PC-9 (cell line): ENCODE measurements at regions not wholly inside any gene's neighbourhood (a gene's known extent, or its start where the extent isn't known, plus 50 kb on each side); places are given as distances from the start of the nearest gene placed in this dataset.
A peak's percentile ranks its signal among the peaks of the same experiment; 100 is the strongest.

ENCODE experiments used
- BruUV-seq: library from RNA; stranded (reverse); fragments of 400-500 nt; replicated peaks from 2 replicates; lab custom pipeline; 2021; lab: Mats Ljungman, UMichigan
- CTCF ChIA-PET: fragments of 300-600 bp; sonication (Branson Sonifier 250); formaldehyde crosslinking; loops from one replicate; lab custom pipeline; 2022; ENCODE audit warnings: antibody characterized with exemption; lab: Charles Lee
- POLR2A ChIA-PET: fragments of 300-600 bp; sonication (Branson Sonifier 250); formaldehyde crosslinking; loops from one replicate; lab custom pipeline; 2022; ENCODE audit warnings: antibody characterized with exemption; ENCODE audit not compliant: unreplicated experiment; lab: Charles Lee
- DNase-seq, 2 experiments: peaks; one replicate each; pipeline versions ENCODE4 v3.0.0 to v3.0.0-alpha.2; 2015 to 2022; ENCODE audit warnings: mixed read lengths in 1 of 2
- H2AFZ ChIP-seq: fragments of 200-600 bp; sonication (generic); 2 replicates; pipeline ENCODE4 v1.8.1; 2017; ENCODE audit warnings: antibody characterized with exemption
- H3F3A ChIP-seq: fragments of 200-600 bp; sonication (generic); 2 replicates; pipeline ENCODE4 v1.8.1; 2017; ENCODE audit warnings: antibody characterized with exemption, mild to moderate bottlenecking, low read depth; ENCODE audit not compliant: insufficient read depth
- H3K27ac ChIP-seq: fragments of 200-600 bp; sonication (generic); 2 replicates; pipeline ENCODE4 v1.6.1; 2016; ENCODE audit warnings: mixed run types
- H3K27me3 ChIP-seq: fragments of 200-600 bp; sonication (generic); 2 replicates; pipeline ENCODE4 v1.6.1; 2016; ENCODE audit warnings: low read depth, mixed run types; ENCODE audit not compliant: insufficient read depth
- H3K36me3 ChIP-seq: fragments of 200-600 bp; sonication (generic); 2 replicates; pipeline ENCODE4 v1.6.1; 2016; ENCODE audit warnings: low read depth, mixed run types
- H3K4me1 ChIP-seq: fragments of 200-600 bp; sonication (generic); replicated peaks from 2 replicates; pipeline ENCODE4 v1.6.1; 2016; ENCODE audit warnings: mixed run types; ENCODE audit not compliant: insufficient read depth
- H3K4me2 ChIP-seq: fragments of 200-600 bp; sonication (generic); 2 replicates; pipeline ENCODE4 v1.6.1; 2017; ENCODE audit warnings: mixed run types
- H3K4me3 ChIP-seq: fragments of 200-600 bp; sonication (generic); 2 replicates; pipeline ENCODE4 v1.6.1; 2016; ENCODE audit warnings: mixed run types
- H3K79me2 ChIP-seq: fragments of 200-600 bp; sonication (generic); 2 replicates; pipeline ENCODE4 v1.6.1; 2017; ENCODE audit warnings: low read depth, mixed run types
- H3K9me2 ChIP-seq: fragments of 200-600 bp; sonication (generic); 2 replicates; pipeline ENCODE4 v1.8.1; 2017; ENCODE audit warnings: mild to moderate bottlenecking; ENCODE audit not compliant: insufficient read depth
- H3K9me3 ChIP-seq: fragments of 200-600 bp; sonication (generic); 2 replicates; pipeline ENCODE4 v1.8.1; 2016; ENCODE audit warnings: low read depth; ENCODE audit not compliant: insufficient read depth
- H4K20me1 ChIP-seq: fragments of 200-600 bp; sonication (generic); 2 replicates; pipeline ENCODE4 v1.8.1; 2017; ENCODE audit not compliant: insufficient read depth
- EZH2 ChIP-seq: fragments of 200-600 bp; sonication (generic); IDR thresholded peaks from 2 replicates; pipeline ENCODE4 v1.8.0; 2017; ENCODE audit warnings: antibody characterized with exemption, low read depth
- intact Hi-C: fragments of 100-400 bp; cut with micrococcal nuclease; formaldehyde crosslinking; loops from one replicate; pipeline ENCODE4 v1.10.0; 2022; ENCODE audit not compliant: unreplicated experiment
- TF ChIP-seq, protein P1 (sequence below): fragments of 200-600 bp; sonication (generic); conservative IDR thresholded peaks from 2 replicates; pipeline ENCODE4 v1.6.1; 2017; ENCODE audit warnings: mixed run types, antibody characterized with exemption, mild to moderate bottlenecking, moderate library complexity

DNA sequence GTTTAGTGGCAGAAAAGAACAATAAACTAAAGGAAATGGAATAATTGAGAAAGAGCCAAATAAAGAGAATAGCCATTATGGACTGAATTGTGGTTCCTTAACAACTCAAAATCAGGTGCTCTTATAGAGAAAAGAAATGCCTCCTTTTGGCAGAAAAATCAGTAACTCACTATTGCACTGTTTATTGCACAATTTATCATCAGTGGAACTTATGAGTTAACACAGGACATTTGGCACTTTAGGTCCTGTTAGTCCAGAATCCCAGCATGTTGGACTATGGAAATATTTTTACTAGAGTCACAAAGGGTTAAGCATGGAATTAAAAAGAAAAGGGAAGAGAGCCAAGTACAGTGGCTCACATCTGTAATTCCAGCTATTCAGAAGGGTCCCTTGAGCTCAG lies 53.8 kb upstream of the JMY start:
- no peak for TF ChIP-seq EZH2
- TF ChIP-seq, protein P1, sequence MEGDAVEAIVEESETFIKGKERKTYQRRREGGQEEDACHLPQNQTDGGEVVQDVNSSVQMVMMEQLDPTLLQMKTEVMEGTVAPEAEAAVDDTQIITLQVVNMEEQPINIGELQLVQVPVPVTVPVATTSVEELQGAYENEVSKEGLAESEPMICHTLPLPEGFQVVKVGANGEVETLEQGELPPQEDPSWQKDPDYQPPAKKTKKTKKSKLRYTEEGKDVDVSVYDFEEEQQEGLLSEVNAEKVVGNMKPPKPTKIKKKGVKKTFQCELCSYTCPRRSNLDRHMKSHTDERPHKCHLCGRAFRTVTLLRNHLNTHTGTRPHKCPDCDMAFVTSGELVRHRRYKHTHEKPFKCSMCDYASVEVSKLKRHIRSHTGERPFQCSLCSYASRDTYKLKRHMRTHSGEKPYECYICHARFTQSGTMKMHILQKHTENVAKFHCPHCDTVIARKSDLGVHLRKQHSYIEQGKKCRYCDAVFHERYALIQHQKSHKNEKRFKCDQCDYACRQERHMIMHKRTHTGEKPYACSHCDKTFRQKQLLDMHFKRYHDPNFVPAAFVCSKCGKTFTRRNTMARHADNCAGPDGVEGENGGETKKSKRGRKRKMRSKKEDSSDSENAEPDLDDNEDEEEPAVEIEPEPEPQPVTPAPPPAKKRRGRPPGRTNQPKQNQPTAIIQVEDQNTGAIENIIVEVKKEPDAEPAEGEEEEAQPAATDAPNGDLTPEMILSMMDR = no peak
- Histone ChIP-seq H3K79me2 (no peaks in the 10 kb centered on the region), H3K27me3 (no peaks in the 10 kb centered on the region), H3K4me1 (peaks cover 42% of the 10 kb centered on the region), H3K4me3 (no peak overlapping the region), H3K4me2 (0 out of 2 replicates have a peak overlapping the region, but pooled peaks have one; percentile 13), H3K9me3 (no peaks in the 10 kb centered on the region), H4K20me1 (peaks cover 4% of the 10 kb centered on the region; the same call in 1 of the 2 replicates), H3K9me2 (no peaks in the 10 kb centered on the region), H2AFZ (no peak overlapping the region), H3K36me3 (no peaks in the 10 kb centered on the region), H3F3A (peaks cover 34% of the 10 kb centered on the region), H3K27ac (peak overlapping the region; percentile 56; the same call in 1 of the 2 replicates)
- BruUV-seq = no TSS peak
- ChIA-PET POLR2A (interaction anchor here (0.5 to 0.6 kb wide), 2 partner anchors 23 to 1074 kb away, joined by 3 to 5 read pairs; partner anchors contain the start of gene SERINC5), CTCF (no interaction called here)
- no peak for DNase-seq
- intact Hi-C loops = loop anchor here (5.0 kb wide), 1 partner anchor 55 kb away; the partner anchor contains the start of gene JMY

DNA sequence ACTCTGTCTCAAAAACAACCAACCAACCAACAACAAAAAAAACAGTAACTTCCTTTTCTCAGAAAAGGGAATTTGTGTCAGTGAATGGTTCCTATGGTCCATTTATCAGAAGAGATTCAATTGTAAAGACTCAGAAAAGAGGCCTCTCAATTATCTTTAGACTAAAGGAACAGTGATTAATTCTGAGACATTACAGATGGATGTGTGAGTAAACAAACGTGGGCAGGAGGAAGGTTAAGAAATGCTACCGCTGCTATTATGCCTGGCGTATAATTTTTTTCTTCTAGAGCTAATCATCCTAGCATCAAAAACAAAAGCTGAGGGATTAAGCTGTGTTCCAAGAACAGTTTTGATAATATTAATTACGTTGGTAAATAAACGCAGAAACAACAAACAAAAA lies 52.9 kb upstream of the JMY start:
- H4K20me1 ChIP-seq = peaks cover 4% of the 10 kb centered on the region; the same call in 1 of the 2 replicates
- ChIA-PET POLR2A (no interaction called here), CTCF (no interaction called here)
- peaks cover 34% of the 10 kb centered on the region for H3F3A ChIP-seq
- no peaks in the 10 kb centered on the region for H3K27me3 ChIP-seq
- TF ChIP-seq EZH2 = no peak
- TF ChIP-seq, protein P1 = no peak
- H3K79me2 ChIP-seq = no peaks in the 10 kb centered on the region
- DNase-seq = peak in 1 of 2 experiments; percentile 40
- H3K27ac ChIP-seq = peak overlapping the region; percentile 56
- intact Hi-C loops = loop anchor here (5.0 kb wide), 1 partner anchor 54 kb away; the partner anchor contains the start of gene JMY
- H3K4me1 ChIP-seq = peaks cover 42% of the 10 kb centered on the region
- H3K4me2 ChIP-seq = peak overlapping the region; percentile 53
- no peaks in the 10 kb centered on the region for H3K36me3 ChIP-seq
- H3K9me2 ChIP-seq = no peaks in the 10 kb centered on the region
- H3K9me3 ChIP-seq = no peaks in the 10 kb centered on the region
- no TSS peak for BruUV-seq
- no peak overlapping the region for H3K4me3 ChIP-seq
- H2AFZ ChIP-seq = no peak overlapping the region

DNA sequence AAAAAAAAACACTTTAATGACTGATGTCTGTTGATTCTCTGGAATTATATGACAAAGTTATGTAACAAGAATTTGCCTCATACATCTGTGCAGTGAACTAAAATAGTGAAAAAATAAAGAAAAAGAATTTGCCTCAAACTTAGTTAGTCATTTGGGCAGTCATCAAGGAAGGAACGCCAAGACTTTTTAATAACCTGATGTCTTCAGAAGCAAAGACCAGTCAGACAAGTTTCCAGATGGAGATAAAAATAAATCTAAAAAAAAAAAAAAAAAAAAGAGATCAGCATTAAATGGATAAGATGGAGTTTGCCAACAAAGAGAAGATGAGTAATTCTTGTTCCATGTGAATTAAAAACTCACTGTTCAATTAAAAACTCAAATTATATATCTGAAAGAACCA lies 52.3 kb upstream of the JMY start:
- Histone ChIP-seq H3K27me3 (no peaks in the 10 kb centered on the region), H3K36me3 (no peaks in the 10 kb centered on the region), H3K9me3 (no peaks in the 10 kb centered on the region), H3K4me1 (peaks cover 42% of the 10 kb centered on the region), H3K79me2 (no peaks in the 10 kb centered on the region), H3K27ac (peak overlapping the region; percentile 56), H4K20me1 (peaks cover 4% of the 10 kb centered on the region; the same call in 1 of the 2 replicates), H2AFZ (no peak overlapping the region), H3K4me3 (no peak overlapping the region), H3F3A (peaks cover 34% of the 10 kb centered on the region), H3K9me2 (no peaks in the 10 kb centered on the region), H3K4me2 (peak overlapping the region; percentile 53)
- no peak for TF ChIP-seq EZH2
- TF ChIP-seq, protein P1 = no peak
- BruUV-seq = no TSS peak
- intact Hi-C loops = loop anchor here (5.0 kb wide), 1 partner anchor 54 kb away; the partner anchor contains the start of gene JMY
- ChIA-PET CTCF (no interaction called here), POLR2A (interaction anchor here (0.6 kb wide), 1 partner anchor 1063 kb away, joined by 3 read pairs; no protein-coding TSS in a partner anchor)
- peak in 1 of 2 experiments; percentile 85 for DNase-seq
